Fibroblast of skin of right quadriceps (primary cell): ENCODE measurements at regions not wholly inside any gene's neighbourhood (a gene's known extent, or its start where the extent isn't known, plus 50 kb on each side); places are given as distances from the start of the nearest gene placed in this dataset.
A peak's percentile ranks its signal among the peaks of the same experiment; 100 is the strongest.

Source experiments
- DNase-seq: peaks from one replicate; pipeline ENCODE4 v3.0.0-alpha.2; 2013

- DNase-seq = no peak
Measured at GRCh38 chr10:88060762-88061161, 197.3 kb downstream of the PTEN start.

- DNase-seq = no peak
Measured at GRCh38 chr10:88062385-88062784, 199.0 kb downstream of the PTEN start.

- DNase-seq = peak; percentile 19
Measured at GRCh38 chr10:88062798-88063472, 199.5 kb downstream of the PTEN start.

- DNase-seq = no peak
Measured at GRCh38 chr10:88063861-88064557, 200.6 kb downstream of the PTEN start.

DNA sequence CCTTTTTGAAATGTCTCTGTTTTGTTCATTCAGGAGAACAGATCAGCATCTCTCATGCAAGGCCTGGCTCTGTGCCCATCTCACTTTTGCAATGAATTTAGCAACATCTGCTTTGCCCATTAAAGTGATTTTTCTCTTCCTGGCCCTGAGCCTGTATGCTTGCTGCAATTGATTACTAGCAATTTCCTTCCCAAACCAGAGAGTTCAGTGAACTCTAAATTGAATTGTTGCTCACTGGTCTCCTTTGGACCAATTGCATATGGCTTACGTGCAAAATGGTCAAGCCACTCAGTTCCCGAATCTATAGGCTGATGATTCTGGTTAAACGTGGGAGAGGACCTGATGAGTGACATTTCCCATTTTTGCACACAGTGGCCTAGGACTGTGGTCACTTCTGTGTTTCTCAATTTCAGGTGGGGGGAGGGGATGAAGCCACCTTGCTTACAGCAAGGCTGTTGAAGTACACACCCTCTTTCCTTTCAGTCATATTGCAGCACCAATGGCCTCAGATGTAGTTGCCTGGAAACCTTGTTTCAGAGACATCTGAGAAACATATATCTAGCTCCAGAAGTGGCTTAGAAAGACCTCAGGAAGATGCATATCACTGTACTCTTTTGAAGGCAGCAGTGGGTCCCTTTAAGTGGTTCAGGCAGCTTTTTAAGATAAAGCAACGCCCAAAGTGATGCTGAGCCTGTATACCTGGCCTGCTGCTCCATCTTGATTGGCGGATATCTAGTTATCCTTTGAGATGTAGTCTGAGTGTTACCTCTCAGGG lies 201.4 kb downstream of the PTEN start:
- DNase-seq = peak; percentile 74

DNA sequence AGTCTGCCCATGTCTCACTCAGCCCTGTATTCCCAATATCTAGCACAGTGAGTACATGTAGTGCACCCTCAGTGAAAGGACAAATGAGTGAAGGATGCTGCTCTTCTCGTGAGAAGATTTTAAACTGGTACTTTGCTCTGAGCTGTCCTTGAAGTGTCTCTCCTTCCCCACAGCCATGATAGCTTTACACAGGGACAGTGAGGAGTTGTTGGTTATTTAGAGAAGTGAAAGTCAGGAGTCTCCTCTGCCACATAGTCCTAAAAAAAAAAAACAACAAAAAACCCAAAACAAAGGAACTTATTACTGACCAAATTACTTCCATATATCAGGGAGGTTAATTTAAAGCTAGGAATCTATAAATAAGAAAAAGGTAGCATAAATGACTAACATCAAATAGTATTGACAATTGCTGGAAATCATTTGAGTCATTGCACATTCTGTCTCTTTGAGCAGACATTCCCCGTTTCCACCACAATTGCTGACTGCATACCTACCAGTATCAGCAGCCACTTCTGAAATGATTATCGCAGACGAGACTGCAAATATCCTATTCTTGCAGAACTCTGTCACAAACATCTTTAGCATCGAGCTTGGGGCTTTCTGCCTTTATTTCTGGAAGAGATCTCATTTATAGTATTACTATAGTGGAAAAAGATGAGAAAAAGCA lies 202.1 kb downstream of the PTEN start:
- peak; percentile 36 for DNase-seq

DNA sequence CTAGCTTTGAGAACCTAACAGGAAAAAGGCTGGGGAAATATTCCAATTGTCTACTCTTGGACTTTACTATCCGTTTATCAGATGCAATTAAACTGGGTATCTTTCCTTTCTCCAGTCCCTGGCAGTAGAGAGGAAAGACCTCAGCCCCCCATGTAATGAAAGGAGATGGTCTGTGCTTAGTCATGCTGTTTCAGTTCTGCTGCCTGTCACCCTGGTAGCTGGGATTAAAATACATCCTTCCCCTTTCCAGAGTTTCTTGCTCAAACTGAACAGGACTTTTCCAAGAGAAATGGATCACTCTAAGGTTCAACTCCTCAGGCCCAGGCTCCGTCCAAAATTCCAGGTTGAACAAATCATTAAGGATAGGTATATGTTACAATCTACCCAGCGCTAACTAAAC lies 202.9 kb downstream of the PTEN start:
- no peak for DNase-seq

GRCh38 chr10:88066876-88067275 lies 203.5 kb downstream of the PTEN start:
- DNase-seq = no peak

- no peak for DNase-seq
Measured at GRCh38 chr10:88067737-88068136, 204.3 kb downstream of the PTEN start.

- no peak for DNase-seq
Measured at GRCh38 chr10:88069338-88069737, 205.9 kb downstream of the PTEN start.

DNA sequence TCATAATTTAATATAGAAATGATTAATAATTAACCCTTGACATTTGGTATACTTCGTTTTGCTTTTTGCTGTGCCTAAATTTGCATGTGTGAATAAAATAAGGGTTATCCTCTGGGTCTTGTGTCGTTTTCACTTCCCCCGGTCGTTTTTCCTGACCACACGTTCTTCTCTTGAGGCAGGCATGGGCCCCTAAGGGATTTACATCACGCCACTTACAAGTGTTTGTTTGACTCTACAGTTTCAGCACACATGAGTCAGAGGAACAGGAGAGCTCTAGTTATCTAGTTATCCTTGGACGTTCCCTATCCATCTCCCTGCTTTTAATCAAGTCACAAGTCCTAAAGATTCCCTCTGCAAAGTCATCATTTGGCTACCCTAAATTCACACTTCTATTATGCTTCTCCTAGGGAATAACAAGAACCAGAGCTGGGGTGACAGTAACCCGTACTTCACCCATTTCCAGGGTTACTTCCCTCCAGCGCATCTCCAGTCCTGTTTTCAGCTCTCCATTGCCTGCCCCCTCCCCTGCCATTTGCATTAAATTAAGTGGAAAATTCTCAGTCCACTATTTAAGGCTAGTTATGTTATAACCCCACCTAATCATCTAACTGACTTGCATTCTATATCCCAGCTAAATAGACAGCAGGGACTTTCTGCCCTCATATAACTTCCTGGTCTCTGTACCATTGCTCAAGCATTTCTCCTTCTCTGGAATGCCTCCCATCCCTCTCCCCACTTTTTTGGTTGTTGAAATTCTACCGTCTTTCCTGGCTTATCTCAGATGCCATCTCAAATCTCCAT lies 206.9 kb downstream of the PTEN start:
- peak; percentile 36 for DNase-seq

GRCh38 chr10:88071879-88072278 lies 208.5 kb downstream of the PTEN start:
- DNase-seq = no peak

DNA sequence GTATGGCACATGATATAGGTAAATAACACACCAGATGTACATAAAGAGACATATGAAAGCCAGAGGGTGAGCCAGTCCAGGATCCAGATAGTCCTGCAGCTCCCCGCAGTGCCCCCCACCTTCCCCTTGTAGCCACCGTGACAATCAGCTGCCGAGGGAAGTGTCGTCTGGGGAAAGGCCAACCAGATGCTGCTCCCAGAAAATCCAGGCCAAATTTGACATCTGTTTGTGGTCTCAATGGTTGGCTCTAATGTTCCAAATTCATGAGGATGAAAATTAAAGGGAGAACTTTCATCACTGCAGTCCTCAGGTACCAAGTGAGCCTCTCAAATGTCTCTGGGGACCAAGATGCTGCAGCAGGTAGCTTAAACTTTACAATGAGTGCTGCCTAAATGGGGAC lies 210.3 kb downstream of the PTEN start:
- no peak for DNase-seq

DNA sequence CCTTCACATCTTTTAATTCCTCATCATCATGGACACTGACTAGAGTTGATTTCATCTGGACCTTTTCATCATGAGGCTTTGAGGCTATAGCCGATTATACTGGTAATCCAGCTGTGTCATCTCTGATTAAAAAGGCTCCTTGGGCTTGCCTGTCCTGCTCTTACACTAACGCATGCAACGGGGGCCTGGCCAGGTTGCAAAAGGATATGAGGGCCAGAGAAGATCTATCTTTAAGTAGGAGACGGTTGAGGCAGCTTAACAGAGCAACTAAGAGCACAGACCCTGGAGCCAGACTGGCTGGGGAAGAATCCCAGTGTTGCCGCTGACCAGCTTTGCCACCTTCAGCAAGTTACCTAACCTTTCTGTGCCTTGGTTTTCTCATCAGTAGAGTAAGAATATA lies 211.5 kb downstream of the PTEN start:
- DNase-seq = no peak

- no peak for DNase-seq
Measured at GRCh38 chr10:88076027-88076880, 212.8 kb downstream of the PTEN start.

DNA sequence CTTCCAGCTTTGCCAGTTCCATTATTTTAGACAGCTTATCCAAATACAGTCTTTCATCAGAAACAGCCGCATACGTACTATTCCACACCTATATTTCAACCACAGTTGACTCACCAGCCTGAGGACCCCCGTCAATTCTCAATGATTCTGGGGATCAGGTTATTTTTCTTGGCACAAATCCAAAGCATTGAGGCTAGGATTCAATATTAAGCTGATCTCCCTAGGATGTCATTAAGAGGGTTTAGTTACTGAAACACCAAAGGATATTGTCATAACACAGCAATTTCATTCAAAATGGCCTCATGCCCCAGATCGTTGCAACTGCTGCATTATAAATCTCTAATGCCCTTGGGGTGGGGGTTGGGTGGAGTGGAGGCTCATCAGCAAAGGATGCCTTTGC lies 214.6 kb downstream of the PTEN start:
- no peak for DNase-seq

DNA sequence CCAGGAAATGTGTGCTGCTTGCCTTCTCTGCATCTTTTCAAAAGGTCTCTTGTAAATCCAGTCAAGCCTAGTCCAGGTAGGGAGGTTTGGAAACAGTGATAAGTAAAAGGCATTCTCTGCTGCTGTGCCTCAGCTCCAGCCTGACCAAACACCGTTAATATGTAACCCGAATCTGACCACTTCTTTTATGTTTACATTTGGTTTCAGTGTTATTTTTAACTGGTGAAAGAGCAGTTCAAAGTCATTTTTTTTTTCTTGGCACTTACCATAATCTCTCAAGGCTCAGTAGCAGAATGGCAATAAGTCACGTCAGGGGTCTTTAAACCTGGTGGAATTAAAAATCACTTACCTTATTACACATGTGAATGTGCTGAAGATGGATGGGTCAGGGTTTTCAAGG lies 216.8 kb downstream of the PTEN start:
- DNase-seq = no peak

GRCh38 chr10:88081457-88082054 lies 218.1 kb downstream of the PTEN start:
- no peak for DNase-seq

DNA sequence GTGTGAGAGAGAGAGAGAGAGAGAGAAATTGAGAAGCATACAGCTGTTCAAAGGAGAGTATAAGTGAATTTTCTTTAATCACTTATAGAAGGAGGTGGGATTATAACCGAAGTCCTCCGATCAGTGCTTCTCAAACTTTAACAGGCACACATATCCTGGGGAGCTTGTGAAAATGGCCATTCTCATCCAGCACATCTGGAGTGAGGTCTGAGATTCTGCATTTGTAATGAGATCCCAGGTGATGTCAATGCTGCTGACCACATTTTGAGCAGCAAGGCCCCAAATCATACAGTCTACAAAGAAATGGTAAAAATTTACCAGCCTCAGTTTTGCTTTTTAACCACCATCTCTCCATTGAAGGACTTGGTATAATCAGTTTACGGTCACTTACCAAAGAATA lies 219.0 kb downstream of the PTEN start:
- DNase-seq = no peak

- DNase-seq = no peak
Measured at GRCh38 chr10:88082806-88083596, 219.6 kb downstream of the PTEN start.
